HEK293 (cell line): ENCODE measurements at regions not wholly inside any gene's neighbourhood (a gene's known extent, or its start where the extent isn't known, plus 50 kb on each side); places are given as distances from the start of the nearest gene placed in this dataset.

Experiments
- CTCF ChIA-PET: fragments of 350-600 bp; formaldehyde crosslinking; extraction: SDS; loops from one replicate; lab custom pipeline; 2021; ENCODE audit warnings: antibody characterized with exemption; lab: Yijun Ruan, JAX
- POLR2A ChIA-PET: fragments of 300-600 bp; formaldehyde crosslinking; extraction: SDS; loops from one replicate; lab custom pipeline; 2020; ENCODE audit warnings: antibody characterized with exemption, inconsistent platforms; lab: Yijun Ruan, JAX
- H3K27ac ChIP-seq: fragments of 200-500 bp; sonication (Bioruptor generic); 2 replicates; pipeline ENCODE4 v1.5.1; 2014; ENCODE audit warnings: low read depth, low read length, control low read depth, inconsistent platforms; ENCODE audit errors: extremely low read depth
- H3K36me3 ChIP-seq, 2 experiments: fragments of 200-500 bp in 1 of 2; sonication (Bioruptor generic) in 1 of 2; 1 replicate in 1 of 2; 2 replicates in 1 of 2; pipeline ENCODE4 v1.5.1; 2014 to 2017; ENCODE audit warnings: inconsistent platforms in 2 of 2, low read length in 2 of 2; ENCODE audit not compliant: control insufficient read depth in 2 of 2, insufficient read depth in 1 of 2
- H3K4me1 ChIP-seq: fragments of 200-500 bp; sonication (Bioruptor generic); 2 replicates; pipeline ENCODE4 v1.5.1; 2014; ENCODE audit warnings: mild to moderate bottlenecking, low read length, inconsistent platforms; ENCODE audit not compliant: control insufficient read depth, insufficient read depth
- H3K4me3 ChIP-seq: 2 replicates; pipeline ENCODE4 v1.5.1; 2011; ENCODE audit warnings: low read depth, mild to moderate bottlenecking, control low read depth, low read length, moderate library complexity
- H3K9me3 ChIP-seq: fragments of 200-500 bp; sonication (Bioruptor generic); 2 replicates; pipeline ENCODE4 v1.5.1; 2014; ENCODE audit warnings: low read depth, low read length, inconsistent platforms; ENCODE audit not compliant: control insufficient read depth, insufficient read depth
- GLI4 ChIP-seq: fragments of 450-650 bp; formaldehyde crosslinking; IDR thresholded peaks from 2 replicates; pipeline ENCODE4 v1.5.1; 2016; ENCODE audit warnings: missing biosample characterization, missing genetic modification characterization
- INSM2 ChIP-seq: fragments of 450-650 bp; formaldehyde crosslinking; IDR thresholded peaks from 2 replicates; pipeline ENCODE4 v1.5.1; 2016; ENCODE audit warnings: missing biosample characterization, missing genetic modification characterization
- OSR2 ChIP-seq: fragments of 450-650 bp; formaldehyde crosslinking; IDR thresholded peaks from 2 replicates; pipeline ENCODE4 v1.5.1; 2016; ENCODE audit warnings: missing biosample characterization, missing genetic modification characterization
- PATZ1 ChIP-seq: fragments of 450-650 bp; formaldehyde crosslinking; IDR thresholded peaks from 2 replicates; pipeline ENCODE4 v1.5.1; 2016; ENCODE audit warnings: missing biosample characterization, missing genetic modification characterization
- PRDM10 ChIP-seq: fragments of 450-650 bp; formaldehyde crosslinking; IDR thresholded peaks from 2 replicates; pipeline ENCODE4 v1.5.1; 2016; ENCODE audit warnings: missing biosample characterization, missing genetic modification characterization
- PRDM2 ChIP-seq: fragments of 450-650 bp; formaldehyde crosslinking; IDR thresholded peaks from 2 replicates; pipeline ENCODE4 v1.5.1; 2016; ENCODE audit warnings: missing biosample characterization, missing genetic modification characterization, borderline replicate concordance
- RBAK ChIP-seq: fragments of 450-650 bp; formaldehyde crosslinking; IDR thresholded peaks from 2 replicates; pipeline ENCODE4 v1.5.1; 2016; ENCODE audit warnings: missing biosample characterization, missing genetic modification characterization
- SALL2 ChIP-seq: fragments of 450-650 bp; formaldehyde crosslinking; IDR thresholded peaks from 2 replicates; pipeline ENCODE4 v1.5.0; 2017; ENCODE audit warnings: missing biosample characterization, mild to moderate bottlenecking, missing genetic modification characterization, borderline replicate concordance
- TSHZ1 ChIP-seq: fragments of 450-650 bp; formaldehyde crosslinking; IDR thresholded peaks from 2 replicates; pipeline ENCODE4 v1.5.1; 2016; ENCODE audit warnings: missing biosample characterization, missing genetic modification characterization, borderline replicate concordance
- ZFP69B ChIP-seq: fragments of 450-650 bp; formaldehyde crosslinking; IDR thresholded peaks from 2 replicates; pipeline ENCODE4 v1.5.1; 2016; ENCODE audit warnings: missing biosample characterization, missing genetic modification characterization
- ZNF157 ChIP-seq: fragments of 450-650 bp; formaldehyde crosslinking; IDR thresholded peaks from 2 replicates; pipeline ENCODE4 v1.5.1; 2016; ENCODE audit warnings: missing biosample characterization, missing genetic modification characterization
- ZNF280D ChIP-seq: fragments of 450-650 bp; formaldehyde crosslinking; IDR thresholded peaks from 2 replicates; pipeline ENCODE4 v1.5.1; 2016; ENCODE audit warnings: missing biosample characterization, missing genetic modification characterization
- ZNF692 ChIP-seq: fragments of 450-650 bp; formaldehyde crosslinking; IDR thresholded peaks from 2 replicates; pipeline ENCODE4 v1.5.1; 2016; ENCODE audit warnings: missing biosample characterization, missing genetic modification characterization
- ZNF776 ChIP-seq: fragments of 450-650 bp; formaldehyde crosslinking; IDR thresholded peaks from 2 replicates; pipeline ENCODE4 v1.5.0; 2017; ENCODE audit warnings: missing biosample characterization, missing genetic modification characterization, borderline replicate concordance

GRCh38 chr2:160968183-160968582, 192.0 kb upstream of the TANK start:
- ChIA-PET CTCF (interaction anchor here (0.6 to 1.6 kb wide), 3 partner anchors 27 to 620 kb away, joined by 3 to 5 read pairs (median 3); no protein-coding TSS in a partner anchor), POLR2A (no interaction called here)
- Histone ChIP-seq H3K9me3 (no peaks in the 10 kb centered on the region), H3K27ac (no peak overlapping the region), H3K4me3 (no peak overlapping the region), H3K4me1 (no peaks in the 10 kb centered on the region), H3K36me3 (no peaks in the 10 kb centered on the region)
- TF ChIP-seq GLI4 (tag by site-specific recombination) = no peak
- no peak for TF ChIP-seq RBAK
- no peak for TF ChIP-seq PATZ1 (tag by site-specific recombination)
- no peak for TF ChIP-seq PRDM10 (tag by site-specific recombination)
- no peak for TF ChIP-seq OSR2 (tag by site-specific recombination)
- no peak for TF ChIP-seq ZNF776 (tag by site-specific recombination)
- TF ChIP-seq SALL2 (tag by site-specific recombination) = no peak
- TF ChIP-seq ZFP69B (tag by site-specific recombination) = no peak
- no peak for TF ChIP-seq ZNF280D (tag by site-specific recombination)
- no peak for TF ChIP-seq ZNF692
- no peak for TF ChIP-seq ZNF157 (tag by site-specific recombination)
- TF ChIP-seq INSM2 = no peak
- no peak for TF ChIP-seq PRDM2 (tag by site-specific recombination)
- TF ChIP-seq TSHZ1 (tag by site-specific recombination) = no peak
